Prostate gland (tissue), 2 donors: ENCODE measurements at regions not wholly inside any gene's neighbourhood (a gene's known extent, or its start where the extent isn't known, plus 50 kb on each side); places are given as distances from the start of the nearest gene placed in this dataset.

Experiments used
- DNase-seq: peaks from one replicate; pipeline ENCODE4 v3.0.0-alpha.2; 2019; ENCODE audit warnings: low spot score
- H3K27ac ChIP-seq, 2 donors: fragments of 200-600 bp; sonication (generic); 2 replicates each; pipeline ENCODE4 v1.5.1; 2017 to 2019
- H3K27me3 ChIP-seq: fragments of 200-600 bp; sonication (generic); replicated peaks from 2 replicates; pipeline ENCODE4 v1.5.1; 2019; ENCODE audit not compliant: insufficient read depth
- H3K36me3 ChIP-seq, 2 donors: fragments of 200-600 bp; sonication (generic); 1 replicate in 1 of 2; 2 replicates in 1 of 2; pipeline versions ENCODE4 v1.5.1 to v1.8.1; 2017 to 2019
- H3K4me1 ChIP-seq: fragments of 200-600 bp; sonication (generic); replicated peaks from 2 replicates; pipeline ENCODE4 v1.5.1; 2019
- H3K4me3 ChIP-seq, 2 donors: fragments of 200-600 bp; sonication (generic); 2 replicates each; pipeline ENCODE4 v1.5.1; 2017 to 2019
- H3K9me3 ChIP-seq: fragments of 200-600 bp; sonication (generic); 2 replicates; pipeline ENCODE4 v1.5.1; 2017
- POLR2A ChIP-seq: fragments of 450-650 bp; IDR thresholded peaks from one replicate; pipeline ENCODE4 v1.6.1; 2016; ENCODE audit warnings: antibody characterized with exemption, mild to moderate bottlenecking
- POLR2AphosphoS5 ChIP-seq: sonication (generic); formaldehyde crosslinking; IDR thresholded peaks from one replicate; pipeline ENCODE4 v1.6.1; 2017; ENCODE audit warnings: antibody characterized with exemption
- WGBS: methylation state at CpG from one replicate; pipeline ENCODE4 v1.1.5; 2018; 5-methylcytosine and 5-hydroxymethylcytosine counted together
- intact Hi-C: fragments of 100-400 bp; cut with DNase I; formaldehyde crosslinking; loops from one replicate; pipeline ENCODE4 v1.14.2; 2022
- TF ChIP-seq, protein P1 (sequence below), 4 experiments: fragments of 200-600 bp in 2 of 4; fragments of 450-650 bp in 2 of 4; sonication (generic) in 2 of 4; IDR thresholded peaks; 1 replicate in 3 of 4; 2 replicates in 1 of 4; pipeline ENCODE4 v1.5.1; 2016 to 2019; ENCODE audit warnings: antibody characterized with exemption in 4 of 4, mild to moderate bottlenecking in 2 of 4, moderate library complexity in 2 of 4

DNA sequence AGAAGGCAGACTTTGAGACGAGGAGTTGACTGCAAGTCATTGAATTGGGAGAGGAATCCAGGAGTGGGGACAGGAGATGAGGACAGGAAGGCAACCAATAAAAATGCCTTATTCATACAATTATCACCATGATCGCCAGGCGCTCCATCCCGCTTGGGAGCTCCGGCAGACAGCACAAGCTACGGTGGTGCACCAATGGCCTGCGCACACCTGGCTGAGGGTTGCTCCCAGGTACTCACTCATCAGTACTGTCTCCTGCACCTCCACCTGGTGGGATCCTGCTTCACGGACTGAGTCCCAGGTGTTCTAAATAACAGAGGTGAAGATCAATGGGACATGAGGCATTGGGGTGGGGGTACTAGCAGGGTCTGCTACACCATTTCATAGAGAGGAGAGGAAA, 160.0 kb upstream of the TNRC6C start:
- Histone ChIP-seq H3K9me3 (no peaks in the 10 kb centered on the region), H3K4me3 (no peak overlapping the region), H3K27ac (no peak overlapping the region), H3K27me3 (no peaks in the 10 kb centered on the region), H3K4me1 (no peaks in the 10 kb centered on the region), H3K36me3 (no peaks in the 10 kb centered on the region)
- TF ChIP-seq POLR2AphosphoS5 (no peak), POLR2A (no peak)
- TF ChIP-seq, protein P1, sequence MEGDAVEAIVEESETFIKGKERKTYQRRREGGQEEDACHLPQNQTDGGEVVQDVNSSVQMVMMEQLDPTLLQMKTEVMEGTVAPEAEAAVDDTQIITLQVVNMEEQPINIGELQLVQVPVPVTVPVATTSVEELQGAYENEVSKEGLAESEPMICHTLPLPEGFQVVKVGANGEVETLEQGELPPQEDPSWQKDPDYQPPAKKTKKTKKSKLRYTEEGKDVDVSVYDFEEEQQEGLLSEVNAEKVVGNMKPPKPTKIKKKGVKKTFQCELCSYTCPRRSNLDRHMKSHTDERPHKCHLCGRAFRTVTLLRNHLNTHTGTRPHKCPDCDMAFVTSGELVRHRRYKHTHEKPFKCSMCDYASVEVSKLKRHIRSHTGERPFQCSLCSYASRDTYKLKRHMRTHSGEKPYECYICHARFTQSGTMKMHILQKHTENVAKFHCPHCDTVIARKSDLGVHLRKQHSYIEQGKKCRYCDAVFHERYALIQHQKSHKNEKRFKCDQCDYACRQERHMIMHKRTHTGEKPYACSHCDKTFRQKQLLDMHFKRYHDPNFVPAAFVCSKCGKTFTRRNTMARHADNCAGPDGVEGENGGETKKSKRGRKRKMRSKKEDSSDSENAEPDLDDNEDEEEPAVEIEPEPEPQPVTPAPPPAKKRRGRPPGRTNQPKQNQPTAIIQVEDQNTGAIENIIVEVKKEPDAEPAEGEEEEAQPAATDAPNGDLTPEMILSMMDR (IDR thresholded peaks at IDR 0.05): no peak
- 96% methylated on average over 8 of the region's 8 CpGs for WGBS
- intact Hi-C loops: no loop called here
- no peak for DNase-seq

DNA sequence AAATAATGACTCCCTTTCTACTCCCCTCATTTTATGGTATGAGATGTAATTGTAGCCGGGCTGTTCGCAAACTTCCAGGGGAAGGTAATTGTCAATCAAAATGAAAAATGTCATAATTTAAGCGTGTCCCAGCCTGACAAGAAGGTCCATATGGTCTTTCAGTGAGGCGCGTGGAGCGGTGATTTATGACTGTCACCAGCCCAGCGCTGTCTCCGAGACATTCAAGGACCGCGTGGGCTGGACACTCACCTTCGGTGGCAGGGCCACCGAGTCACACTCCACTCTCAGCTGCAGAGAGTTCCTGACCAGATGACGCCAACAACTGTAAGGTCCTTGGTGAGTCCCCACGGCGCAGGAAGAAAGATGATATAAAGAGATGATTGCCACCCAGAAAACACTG, 157.7 kb upstream of the TNRC6C start:
- WGBS: 58% methylated on average over 15 of the region's 15 CpGs
- H3K4me1 ChIP-seq: no peaks in the 10 kb centered on the region

GRCh38 chr17:77801545-77802332, 156.8 kb upstream of the TNRC6C start:
- intact Hi-C loops: no loop called here
- Histone ChIP-seq H3K4me3 (no peak overlapping the region), H3K36me3 (no peaks in the 10 kb centered on the region), H3K9me3 (no peaks in the 10 kb centered on the region), H3K27ac (no peak overlapping the region), H3K4me1 (no peaks in the 10 kb centered on the region), H3K27me3 (no peaks in the 10 kb centered on the region)
- WGBS: 83% methylated on average over 20 of the region's 20 CpGs
- no peak for DNase-seq
- TF ChIP-seq POLR2AphosphoS5: no peak

More for the DNA sequence above, 157.7 kb upstream of the TNRC6C start:
- Histone ChIP-seq H3K27ac (no peak overlapping the region), H3K36me3 (no peaks in the 10 kb centered on the region), H3K9me3 (no peaks in the 10 kb centered on the region), H3K4me3 (no peak overlapping the region), H3K27me3 (no peaks in the 10 kb centered on the region)
- intact Hi-C loops: no loop called here
- no peak for DNase-seq
- TF ChIP-seq POLR2AphosphoS5: no peak
- TF ChIP-seq, protein P1 (IDR thresholded peaks at IDR 0.05): no peak
- no peak for TF ChIP-seq POLR2A

- H3K4me1 ChIP-seq: no peaks in the 10 kb centered on the region
- no peak for DNase-seq
- no peaks in the 10 kb centered on the region for H3K9me3 ChIP-seq
- no peak overlapping the region for H3K27ac ChIP-seq
- intact Hi-C loops: no loop called here
- H3K4me3 ChIP-seq: no peak overlapping the region
- no peaks in the 10 kb centered on the region for H3K36me3 ChIP-seq
- H3K27me3 ChIP-seq: no peaks in the 10 kb centered on the region
- WGBS: 14% methylated on average over 9 of the region's 9 CpGs
- TF ChIP-seq POLR2A: no peak
- no peak for TF ChIP-seq POLR2AphosphoS5
- TF ChIP-seq, protein P1 (IDR thresholded peaks at IDR 0.05): no peak
Measured at GRCh38 chr17:77802333-77802615, 156.2 kb upstream of the TNRC6C start.

- Histone ChIP-seq H3K27me3 (no peaks in the 10 kb centered on the region), H3K4me1 (no peaks in the 10 kb centered on the region), H3K9me3 (no peaks in the 10 kb centered on the region), H3K36me3 (no peaks in the 10 kb centered on the region), H3K27ac (no peak overlapping the region), H3K4me3 (no peak overlapping the region)
- DNase-seq: no peak
- intact Hi-C loops: no loop called here
- TF ChIP-seq, protein P1 (IDR thresholded peaks at IDR 0.05): no peak
- TF ChIP-seq POLR2A: no peak
- no peak for TF ChIP-seq POLR2AphosphoS5
- 4% methylated on average over 10 of the region's 10 CpGs for WGBS
Measured at GRCh38 chr17:77802811-77803220, 155.7 kb upstream of the TNRC6C start.
